ENCODE measurements at regions not wholly inside any gene's neighbourhood (a gene's known extent, or its start where the extent isn't known, plus 50 kb on each side); places are given as distances from the start of the nearest gene placed in this dataset.

GRCh38 chr14:61108496-61109141 is 127.6 kb downstream of the SLC38A6 start:
- DNase-seq (ENCODE audit: low read depth): no peak

DNA sequence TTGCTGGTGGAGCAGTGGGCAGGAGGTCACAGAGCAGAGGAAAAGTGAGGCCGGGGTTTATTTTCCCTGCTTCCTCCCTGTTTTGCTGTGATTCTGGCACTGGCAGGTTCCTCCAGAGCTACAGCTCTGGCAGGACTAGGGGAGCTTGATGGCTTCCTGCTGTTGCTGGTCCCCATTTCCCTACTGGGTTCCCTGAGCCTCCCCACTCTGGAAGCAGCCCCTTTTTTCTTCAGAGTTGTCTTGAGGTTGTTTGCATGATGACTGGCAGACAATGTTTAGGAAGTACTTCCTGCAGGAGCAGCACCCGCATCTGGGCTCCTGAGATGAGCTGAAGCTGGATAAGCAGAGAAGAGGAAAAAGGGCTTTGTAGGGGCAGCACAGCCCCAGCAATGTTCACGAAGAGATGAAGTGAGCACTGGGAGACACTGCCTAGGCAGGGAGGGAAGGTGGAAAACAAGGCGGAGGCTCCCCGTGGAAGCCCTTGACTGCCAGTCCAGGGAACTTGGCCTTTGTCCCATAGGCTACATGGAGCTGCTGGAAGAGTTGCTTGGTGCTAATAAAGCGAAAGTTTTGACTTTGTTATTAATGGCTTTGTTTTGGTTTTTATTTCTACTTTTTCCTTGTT is 126.9 kb downstream of the SLC38A6 start:
- no peak for DNase-seq (ENCODE audit: low read depth)

GRCh38 chr14:61106959-61107641 is 126.1 kb downstream of the SLC38A6 start:
- no peak for DNase-seq (ENCODE audit: low read depth)

GRCh38 chr14:61106271-61106958 is 125.4 kb downstream of the SLC38A6 start:
- DNase-seq (ENCODE audit: low read depth): no peak

DNA sequence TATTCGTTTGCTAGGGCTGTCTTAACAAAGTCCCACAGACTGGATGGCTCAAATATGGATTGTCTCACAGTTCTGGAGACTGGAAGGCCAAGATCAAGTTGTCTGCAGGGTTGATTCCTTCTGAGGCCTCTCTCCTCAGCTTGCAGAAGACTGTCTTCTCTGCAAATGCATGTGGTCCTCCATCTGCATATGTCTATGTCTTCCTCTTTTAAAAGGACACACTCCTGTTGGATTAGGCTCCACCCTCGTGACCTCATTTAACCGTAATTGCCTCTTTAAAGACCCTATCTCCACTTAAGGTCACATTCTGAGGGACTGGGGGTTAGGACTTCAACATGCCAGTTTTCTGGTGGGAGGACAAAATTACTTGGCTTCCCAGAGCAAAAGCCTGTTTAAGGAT is 123.3 kb downstream of the SLC38A6 start:
- no peak for DNase-seq (ENCODE audit: low read depth)

GRCh38 chr14:61103541-61104339 is 122.7 kb downstream of the SLC38A6 start:
- peak; percentile 97 for DNase-seq (ENCODE audit: low read depth)

DNA sequence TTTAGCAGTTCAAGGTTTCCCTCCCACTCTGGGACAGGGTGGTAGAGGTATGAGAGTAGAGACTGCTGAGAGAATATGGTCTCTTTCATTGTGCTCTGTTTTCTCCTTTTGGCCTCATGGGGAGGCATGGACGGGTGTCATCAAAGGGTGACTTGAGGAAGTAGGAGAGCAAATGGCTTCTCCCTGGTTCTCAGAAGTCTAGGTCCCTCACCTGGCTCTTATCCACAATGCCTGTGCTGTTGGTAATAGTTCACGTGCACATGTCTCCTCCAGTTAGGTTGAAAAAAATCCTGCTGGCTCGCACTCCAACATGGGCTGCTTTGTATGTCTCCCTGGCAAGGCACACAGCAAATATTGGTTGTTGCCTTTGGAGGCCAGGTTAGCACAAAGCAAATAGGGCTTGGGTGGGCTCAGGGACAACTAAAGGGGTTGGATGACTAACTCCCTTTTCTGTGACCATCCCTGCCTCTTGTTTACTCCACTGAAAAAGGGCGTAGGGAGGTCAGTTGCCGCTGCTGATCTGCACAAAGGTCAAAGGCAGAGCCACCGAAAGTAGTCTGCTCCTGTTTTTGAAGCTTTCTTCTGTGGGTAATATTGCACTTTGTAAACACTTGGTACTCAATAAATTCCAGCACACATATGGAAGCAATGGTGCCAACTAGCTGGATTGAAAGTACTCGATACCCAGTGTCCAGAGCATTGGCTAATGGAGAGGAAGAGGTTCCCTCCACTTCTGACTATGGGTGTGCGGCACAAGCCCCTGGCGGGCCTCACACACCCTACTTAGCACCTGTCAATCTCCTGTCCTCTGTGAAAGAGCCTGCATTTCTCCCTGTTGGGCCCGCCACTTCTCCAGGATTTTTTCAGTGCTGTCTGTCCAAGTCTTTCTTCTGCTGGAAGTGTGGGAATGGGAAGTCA is 121.8 kb downstream of the SLC38A6 start:
- no peak for DNase-seq (ENCODE audit: low read depth)

All from renal cortical epithelial cell (primary cell).